ENCODE measurements at regions not wholly inside any gene's neighbourhood (a gene's known extent, or its start where the extent isn't known, plus 50 kb on each side); places are given as distances from the start of the nearest gene placed in this dataset.

DNA sequence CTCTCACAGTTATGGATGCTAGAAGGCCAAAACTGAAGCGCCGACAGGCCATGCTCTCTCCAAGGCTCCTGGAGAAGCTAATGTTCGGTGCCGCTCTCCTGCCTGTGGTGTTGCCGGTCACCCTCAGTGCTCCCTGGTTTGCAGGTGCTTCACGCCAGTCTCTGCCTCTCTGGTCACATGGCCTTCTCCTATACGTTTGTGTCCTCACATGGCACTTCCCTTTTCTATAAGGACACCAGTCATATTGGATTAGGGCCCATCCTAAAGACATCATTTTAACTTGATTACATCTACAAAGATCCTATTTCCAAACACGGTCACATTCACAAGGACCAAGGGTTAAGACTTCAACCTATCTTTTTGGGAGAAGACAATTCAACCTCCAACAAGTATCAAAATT lies 671.3 kb upstream of the ARGLU1 start:
- no peak for ATAC-seq
- POLR2A ChIA-PET: no interaction called here

More for the DNA sequence above, 671.3 kb upstream of the ARGLU1 start:
- TF ChIP-seq ZBTB33 (IDR thresholded peaks at IDR 0.05; ENCODE audit: extremely low read depth, insufficient replicate concordance, low read length) (no peak), YY1 (IDR thresholded peaks at IDR 0.05; ENCODE audit: extremely low read depth, insufficient replicate concordance, low read depth, low read length) (no peak), CBX3 (IDR thresholded peaks at IDR 0.05; ENCODE audit: low read depth) (no peak), EZH2phosphoT487 (IDR thresholded peaks at IDR 0.05; ENCODE audit: borderline replicate concordance) (no peak), CEBPB (IDR thresholded peaks at IDR 0.05; ENCODE audit: low read depth) (no peak), ZNF274 (IDR thresholded peaks at IDR 0.05; ENCODE audit: low read depth, low read length) (no peak), SRF (IDR thresholded peaks at IDR 0.05; ENCODE audit: low read depth) (no peak), RAD21 (IDR thresholded peaks at IDR 0.05; ENCODE audit: low read depth) (no peak), MAX (IDR thresholded peaks at IDR 0.05) (no peak), EZH2 (IDR thresholded peaks at IDR 0.05) (no peak), ZFX (IDR thresholded peaks at IDR 0.05) (no peak), JUND (IDR thresholded peaks at IDR 0.05) (no peak), ATF3 (IDR thresholded peaks at IDR 0.05) (no peak), SIN3A (IDR thresholded peaks at IDR 0.05; ENCODE audit: low read depth) (no peak), TCF7L2 (IDR thresholded peaks at IDR 0.05; ENCODE audit: borderline replicate concordance, extremely low read depth, insufficient read depth, insufficient read length) (no peak)
- TF ChIP-seq, protein P1, sequence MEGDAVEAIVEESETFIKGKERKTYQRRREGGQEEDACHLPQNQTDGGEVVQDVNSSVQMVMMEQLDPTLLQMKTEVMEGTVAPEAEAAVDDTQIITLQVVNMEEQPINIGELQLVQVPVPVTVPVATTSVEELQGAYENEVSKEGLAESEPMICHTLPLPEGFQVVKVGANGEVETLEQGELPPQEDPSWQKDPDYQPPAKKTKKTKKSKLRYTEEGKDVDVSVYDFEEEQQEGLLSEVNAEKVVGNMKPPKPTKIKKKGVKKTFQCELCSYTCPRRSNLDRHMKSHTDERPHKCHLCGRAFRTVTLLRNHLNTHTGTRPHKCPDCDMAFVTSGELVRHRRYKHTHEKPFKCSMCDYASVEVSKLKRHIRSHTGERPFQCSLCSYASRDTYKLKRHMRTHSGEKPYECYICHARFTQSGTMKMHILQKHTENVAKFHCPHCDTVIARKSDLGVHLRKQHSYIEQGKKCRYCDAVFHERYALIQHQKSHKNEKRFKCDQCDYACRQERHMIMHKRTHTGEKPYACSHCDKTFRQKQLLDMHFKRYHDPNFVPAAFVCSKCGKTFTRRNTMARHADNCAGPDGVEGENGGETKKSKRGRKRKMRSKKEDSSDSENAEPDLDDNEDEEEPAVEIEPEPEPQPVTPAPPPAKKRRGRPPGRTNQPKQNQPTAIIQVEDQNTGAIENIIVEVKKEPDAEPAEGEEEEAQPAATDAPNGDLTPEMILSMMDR (IDR thresholded peaks at IDR 0.05 in 2 of 3, conservative IDR thresholded peaks at IDR 0.05 in 1 of 3; ENCODE audit: borderline replicate concordance in 1 of 3, insufficient read depth in 1 of 3, low read depth in 2 of 3, low read length in 2 of 3): no peak
- Histone ChIP-seq H4K20me1 (ENCODE audit: insufficient read depth) (no peaks in the 10 kb centered on the region), H3K79me2 (ENCODE audit: insufficient read depth, low read length) (no peaks in the 10 kb centered on the region), H3K9ac (ENCODE audit: low read length) (no peak overlapping the region), H3K27me3 (ENCODE audit: insufficient read depth, low read length) (no peaks in the 10 kb centered on the region), H3K9me2 (ENCODE audit: insufficient read depth) (no peaks in the 10 kb centered on the region), H2AFZ (ENCODE audit: low read depth, low read length, poor library complexity, severe bottlenecking) (no peak overlapping the region), H3K36me3 (ENCODE audit: control insufficient read depth in 1 of 2, insufficient read depth in 2 of 2, low read length in 2 of 2) (no peaks in the 10 kb centered on the region), H3K4me1 (ENCODE audit: control insufficient read depth in 1 of 2, insufficient read depth in 2 of 2, low read length in 2 of 2) (no peaks in the 10 kb centered on the region), H3K4me2 (ENCODE audit: low read length) (no peak overlapping the region), H3K4me3 (replicated peaks in 1 of 2; ENCODE audit: low read depth in 1 of 2, low read length in 2 of 2) (no peak overlapping the region), H3K27ac (ENCODE audit: low read depth, low read length) (no peak overlapping the region), H3K9me3 (ENCODE audit: control insufficient read depth in 1 of 2, insufficient read depth in 1 of 2, low read depth in 1 of 2, low read length in 2 of 2) (peaks cover 4 to 5% of the 10 kb centered on the region in 2 experiments; a peak in 2 of 4 replicates)
- ChIA-PET CTCF (no interaction called here), RAD21 (ENCODE audit: low non-redundant PET in 1 of 2, low total read pairs in 2 of 2, uncharacterized antibody in 2 of 2, unreplicated experiment in 2 of 2) (no interaction called here)
- intact Hi-C loops (cut with micrococcal nuclease): no loop called here
- no peak for DNase-seq (ENCODE audit: low read depth, low spot score)
- BruUV-seq (replicated peaks): no TSS peak
